Endothelial cell of umbilical vein (primary cell): ENCODE measurements at regions not wholly inside any gene's neighbourhood (a gene's known extent, or its start where the extent isn't known, plus 50 kb on each side); places are given as distances from the start of the nearest gene placed in this dataset.

ENCODE experiments used
- BruUV-seq: library from RNA; stranded (reverse); fragments of 400-500 nt; replicated peaks from 2 replicates; lab custom pipeline; 2021; lab: Mats Ljungman, UMichigan
- CTCF ChIA-PET: fragments of 300-600, 350-600 bp; sonication (Branson Sonifier 250); formaldehyde crosslinking; loops from one replicate; lab custom pipeline; 2021; ENCODE audit warnings: antibody characterized with exemption, inconsistent platforms; lab: Charles Lee
- POLR2A ChIA-PET: fragments of 300-600, 350-600 bp; sonication (Branson Sonifier 250); formaldehyde crosslinking; loops from one replicate; lab custom pipeline; 2021; ENCODE audit warnings: antibody characterized with exemption, inconsistent platforms; lab: Charles Lee
- DNase-seq: peaks from one replicate; pipeline ENCODE4 v3.0.0-alpha.2; 2011; ENCODE audit warnings: low read depth, low spot score
- FAIRE-seq: peaks from 2 replicates; lab custom pipeline; 2011; peaks lifted over from hg19 to GRCh38; lab: Jason Lieb, UNC
- H2AFZ ChIP-seq: 2 replicates; pipeline ENCODE4 v1.6.0; 2012; ENCODE audit warnings: low read depth, low read length, control low read depth, inconsistent platforms
- H3K27ac ChIP-seq: 2 replicates; pipeline ENCODE4 v1.5.1; 2011; ENCODE audit warnings: low read depth, mild to moderate bottlenecking, control low read depth, low read length, moderate library complexity; ENCODE audit not compliant: insufficient read depth
- H3K27me3 ChIP-seq, 2 experiments: 2 replicates each; pipeline versions ENCODE4 v1.6.0 to v1.6.1; 2011; ENCODE audit warnings: low read length in 2 of 2, mixed read lengths in 1 of 2; ENCODE audit not compliant: control insufficient read depth in 2 of 2, insufficient read depth in 2 of 2
- H3K36me3 ChIP-seq, 2 experiments: 2 replicates in 1 of 2; 3 replicates in 1 of 2; pipeline ENCODE4 v1.5.1; 2011; ENCODE audit warnings: low read length in 2 of 2, mild to moderate bottlenecking in 1 of 2, moderate library complexity in 1 of 2; ENCODE audit not compliant: control insufficient read depth in 2 of 2, insufficient read depth in 2 of 2; ENCODE audit errors: extremely low read depth in 1 of 2
- H3K4me1 ChIP-seq: 3 replicates; pipeline ENCODE4 v1.5.1; 2011; ENCODE audit warnings: mild to moderate bottlenecking, low read length; ENCODE audit not compliant: control insufficient read depth, insufficient read depth; ENCODE audit errors: extremely low read depth
- H3K4me2 ChIP-seq: 2 replicates; pipeline ENCODE4 v1.6.1; 2011; ENCODE audit warnings: low read length, control low read depth, mixed read lengths; ENCODE audit not compliant: insufficient read depth
- H3K4me3 ChIP-seq, 3 experiments: fragments of 200-600 bp in 1 of 3; sonication (generic), shearing (Covaris generic) in 1 of 3; replicated peaks in 1 of 3; 2 replicates each; pipeline ENCODE4 v1.5.1; 2011 to 2016; ENCODE audit warnings: control low read depth in 3 of 3, low read length in 3 of 3, mild to moderate bottlenecking in 2 of 3, inconsistent platforms in 1 of 3, low read depth in 1 of 3, moderate library complexity in 1 of 3; ENCODE audit not compliant: insufficient read depth in 1 of 3
- H3K79me2 ChIP-seq: 2 replicates; pipeline ENCODE4 v1.6.0; 2012; ENCODE audit warnings: low read length, inconsistent platforms; ENCODE audit not compliant: control insufficient read depth, insufficient read depth
- H3K9ac ChIP-seq: replicated peaks from 2 replicates; pipeline ENCODE3; 2011; ENCODE audit warnings: low read length, control low read depth; ENCODE audit not compliant: insufficient read depth; ENCODE audit errors: extremely low read depth
- H3K9me1 ChIP-seq: replicated peaks from 3 replicates; pipeline ENCODE4 v1.6.0; 2011; ENCODE audit warnings: mild to moderate bottlenecking, low read length; ENCODE audit not compliant: control insufficient read depth, insufficient read depth; ENCODE audit errors: extremely low read depth
- H3K9me3 ChIP-seq: replicated peaks from 2 replicates; pipeline ENCODE4 v1.5.1; 2012; ENCODE audit warnings: low read length, inconsistent platforms; ENCODE audit not compliant: control insufficient read depth, insufficient read depth
- H4K20me1 ChIP-seq: replicated peaks from 2 replicates; pipeline ENCODE3; 2011; ENCODE audit warnings: mild to moderate bottlenecking, low read length; ENCODE audit not compliant: control insufficient read depth, insufficient read depth; ENCODE audit errors: extremely low read depth
- EZH2 ChIP-seq: IDR thresholded peaks from 2 replicates; pipeline ENCODE4 v1.6.1; 2012; ENCODE audit warnings: borderline replicate concordance, low read depth, mild to moderate bottlenecking, moderate library complexity, low read length, inconsistent platforms; ENCODE audit not compliant: severe bottlenecking
- GATA2 ChIP-seq: IDR thresholded peaks from 2 replicates; pipeline ENCODE4 v1.7.0; 2011; ENCODE audit warnings: low read depth, mild to moderate bottlenecking, moderate library complexity, mixed read lengths, low read length; ENCODE audit not compliant: insufficient read length, insufficient read depth
- JUN ChIP-seq: IDR thresholded peaks from 2 replicates; pipeline ENCODE4 v1.6.1; 2011; ENCODE audit warnings: borderline replicate concordance, low read depth; ENCODE audit not compliant: insufficient read length, insufficient read depth
- MAX ChIP-seq: IDR thresholded peaks from 2 replicates; pipeline ENCODE4 v1.6.1; 2011; ENCODE audit not compliant: insufficient read depth, insufficient read length
- MYC ChIP-seq: IDR thresholded peaks from one replicate; pipeline ENCODE4 v1.6.1; 2011; ENCODE audit warnings: mild to moderate bottlenecking, low read depth, low read length
- POLR2A ChIP-seq: IDR thresholded peaks from 2 replicates; pipeline ENCODE4 v1.6.1; 2012; ENCODE audit warnings: low read depth, mild to moderate bottlenecking, control low read depth, low read length
- POLR2AphosphoS5 ChIP-seq: IDR thresholded peaks from 2 replicates; pipeline ENCODE4 v1.6.1; 2012; ENCODE audit warnings: low read depth, mild to moderate bottlenecking, control low read depth, low read length, moderate library complexity; ENCODE audit not compliant: insufficient read depth
- dilution Hi-C: fragments of 300-500 bp; cut with MboI; formaldehyde crosslinking; loops from one replicate; pipeline ENCODE4 v1.15.0; 2019; ENCODE audit warnings: low sequenced_read_pairs; ENCODE audit not compliant: extremely low pct_ligation_motif_present
- intact Hi-C: fragments of 100-400 bp; cut with micrococcal nuclease; formaldehyde crosslinking; loops from one replicate; pipeline ENCODE4 v1.10.0; 2022
- TF ChIP-seq, protein P1 (sequence below), 2 donors: IDR thresholded peaks; 1 replicate in 1 of 2; 2 replicates in 1 of 2; pipeline ENCODE4 v1.5.1; 2011; ENCODE audit warnings: low read length in 2 of 2, mild to moderate bottlenecking in 2 of 2, moderate library complexity in 2 of 2, control low read depth in 1 of 2, inconsistent platforms in 1 of 2, low read depth in 1 of 2; ENCODE audit not compliant: insufficient read depth in 1 of 2; ENCODE audit errors: extremely low read depth in 1 of 2

- Histone ChIP-seq H3K27ac (no peak overlapping the region), H3K9me3 (no peaks in the 10 kb centered on the region), H3K4me3 (no peak overlapping the region), H2AFZ (no peak overlapping the region), H4K20me1 (no peaks in the 10 kb centered on the region), H3K9ac (no peak overlapping the region), H3K36me3 (no peaks in the 10 kb centered on the region), H3K27me3 (peaks cover 0 to 2% of the 10 kb centered on the region in 2 experiments), H3K9me1 (no peaks in the 10 kb centered on the region), H3K4me1 (no peaks in the 10 kb centered on the region), H3K79me2 (no peaks in the 10 kb centered on the region), H3K4me2 (no peak overlapping the region)
- no peak for FAIRE-seq
- no TSS peak for BruUV-seq
- POLR2A ChIA-PET, result no interaction called here
- no peak for DNase-seq
- dilution Hi-C loops (no loop called here), intact Hi-C loops (no loop called here)
- CTCF ChIA-PET, result no interaction called here
- no peak for TF ChIP-seq GATA2
- TF ChIP-seq MYC, result no peak
- TF ChIP-seq POLR2A, result no peak
- no peak for TF ChIP-seq MAX
- TF ChIP-seq EZH2, result no peak
- no peak for TF ChIP-seq POLR2AphosphoS5
- TF ChIP-seq, protein P1, sequence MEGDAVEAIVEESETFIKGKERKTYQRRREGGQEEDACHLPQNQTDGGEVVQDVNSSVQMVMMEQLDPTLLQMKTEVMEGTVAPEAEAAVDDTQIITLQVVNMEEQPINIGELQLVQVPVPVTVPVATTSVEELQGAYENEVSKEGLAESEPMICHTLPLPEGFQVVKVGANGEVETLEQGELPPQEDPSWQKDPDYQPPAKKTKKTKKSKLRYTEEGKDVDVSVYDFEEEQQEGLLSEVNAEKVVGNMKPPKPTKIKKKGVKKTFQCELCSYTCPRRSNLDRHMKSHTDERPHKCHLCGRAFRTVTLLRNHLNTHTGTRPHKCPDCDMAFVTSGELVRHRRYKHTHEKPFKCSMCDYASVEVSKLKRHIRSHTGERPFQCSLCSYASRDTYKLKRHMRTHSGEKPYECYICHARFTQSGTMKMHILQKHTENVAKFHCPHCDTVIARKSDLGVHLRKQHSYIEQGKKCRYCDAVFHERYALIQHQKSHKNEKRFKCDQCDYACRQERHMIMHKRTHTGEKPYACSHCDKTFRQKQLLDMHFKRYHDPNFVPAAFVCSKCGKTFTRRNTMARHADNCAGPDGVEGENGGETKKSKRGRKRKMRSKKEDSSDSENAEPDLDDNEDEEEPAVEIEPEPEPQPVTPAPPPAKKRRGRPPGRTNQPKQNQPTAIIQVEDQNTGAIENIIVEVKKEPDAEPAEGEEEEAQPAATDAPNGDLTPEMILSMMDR (IDR thresholded peaks at IDR 0.05; ENCODE audit: extremely low read depth in 1 of 2, insufficient read depth in 1 of 2, low read depth in 1 of 2, low read length in 2 of 2), result no peak
- no peak for TF ChIP-seq JUN
Measured at GRCh38 chr5:131104169-131104808, 60.8 kb downstream of the HINT1 start.
